ENCODE measurements at regions not wholly inside any gene's neighbourhood (a gene's known extent, or its start where the extent isn't known, plus 50 kb on each side); places are given as distances from the start of the nearest gene placed in this dataset.
"Not testable (repeated sequence)": the region's sequence is repeated elsewhere in the genome, so short reads cannot be mapped to it uniquely, and the experiment has no call there.

GRCh38 chr17:71648342-71648741 lies 472.5 kb upstream of the SOX9 start:
- not testable (repeated sequence) for TF ChIP-seq POLR2A (IDR thresholded peaks at IDR 0.05)
- TF ChIP-seq, protein P1, sequence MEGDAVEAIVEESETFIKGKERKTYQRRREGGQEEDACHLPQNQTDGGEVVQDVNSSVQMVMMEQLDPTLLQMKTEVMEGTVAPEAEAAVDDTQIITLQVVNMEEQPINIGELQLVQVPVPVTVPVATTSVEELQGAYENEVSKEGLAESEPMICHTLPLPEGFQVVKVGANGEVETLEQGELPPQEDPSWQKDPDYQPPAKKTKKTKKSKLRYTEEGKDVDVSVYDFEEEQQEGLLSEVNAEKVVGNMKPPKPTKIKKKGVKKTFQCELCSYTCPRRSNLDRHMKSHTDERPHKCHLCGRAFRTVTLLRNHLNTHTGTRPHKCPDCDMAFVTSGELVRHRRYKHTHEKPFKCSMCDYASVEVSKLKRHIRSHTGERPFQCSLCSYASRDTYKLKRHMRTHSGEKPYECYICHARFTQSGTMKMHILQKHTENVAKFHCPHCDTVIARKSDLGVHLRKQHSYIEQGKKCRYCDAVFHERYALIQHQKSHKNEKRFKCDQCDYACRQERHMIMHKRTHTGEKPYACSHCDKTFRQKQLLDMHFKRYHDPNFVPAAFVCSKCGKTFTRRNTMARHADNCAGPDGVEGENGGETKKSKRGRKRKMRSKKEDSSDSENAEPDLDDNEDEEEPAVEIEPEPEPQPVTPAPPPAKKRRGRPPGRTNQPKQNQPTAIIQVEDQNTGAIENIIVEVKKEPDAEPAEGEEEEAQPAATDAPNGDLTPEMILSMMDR (IDR thresholded peaks at IDR 0.05) = not testable (repeated sequence)
